ENCODE measurements at regions not wholly inside any gene's neighbourhood (a gene's known extent, or its start where the extent isn't known, plus 50 kb on each side); places are given as distances from the start of the nearest gene placed in this dataset.

- Histone ChIP-seq H3K4me3 (ENCODE audit: low read length) (no peak overlapping the region), H3K4me1 (ENCODE audit: control insufficient read depth in 2 of 2, insufficient read depth in 2 of 2, low read length in 2 of 2) (peaks cover 4 to 29% of the 10 kb centered on the region in 2 donors), H3K27me3 (ENCODE audit: control insufficient read depth in 2 of 2, insufficient read depth in 2 of 2, low read length in 2 of 2) (no peaks in the 10 kb centered on the region), H3K36me3 (ENCODE audit: control insufficient read depth in 2 of 3, insufficient read depth in 3 of 3, low read length in 3 of 3) (peaks cover 0 to 4% (median 0%) of the 10 kb centered on the region in 3 experiments), H3K27ac (ENCODE audit: low read depth, low read length) (no peak overlapping the region), H3K9me3 (ENCODE audit: control insufficient read depth in 2 of 3, low read length in 3 of 3) (peaks cover 0 to 6% (median 0%) of the 10 kb centered on the region in 3 experiments)
- Mint-ChIP-seq H3K9me3 (peaks cover 0 to 17% (median 6%) of the 10 kb centered on the region in 11 donors), H3K27me3 (no peaks in the 10 kb centered on the region), H3K4me1 (peaks cover 50 to 91% (median 85%) of the 10 kb centered on the region in 7 donors), H3K4me3 (peak overlapping the region in 4 of 10 donors; percentile 4 to 64 (median 46)), H3K36me3 (peaks cover 5 to 63% (median 58%) of the 10 kb centered on the region in 5 donors), H3K27ac (peak overlapping the region in 5 of 9 donors; percentile 6 to 58 (median 25))
- intact Hi-C loops (cut with micrococcal nuclease) = loop anchor here (2.0 kb wide), 1 partner anchor 30 kb away; no protein-coding TSS in a partner anchor
- POLR2A ChIA-PET = no interaction called here
- DNase-seq (no peak), ATAC-seq (no peak)
- CTCF ChIA-PET = interaction anchor here (1.7 kb wide), 1 partner anchor 410 kb away, joined by 4 read pairs; no protein-coding TSS in a partner anchor
Measured at GRCh38 chr14:89587136-89587420, 170.0 kb upstream of the FOXN3 start.

GRCh38 chr14:89586258-89587135, 169.5 kb upstream of the FOXN3 start:
- CTCF ChIA-PET = interaction anchor here (1.1 to 1.7 kb wide), 2 partner anchors 17 to 410 kb away, joined by 3 to 4 read pairs; no protein-coding TSS in a partner anchor
- Mint-ChIP-seq H3K36me3 (peaks cover 8 to 62% (median 58%) of the 10 kb centered on the region in 5 donors), H3K27ac (peak overlapping the region; percentile 6 to 88 (median 58)), H3K9me3 (peaks cover 0 to 13% (median 2%) of the 10 kb centered on the region in 11 donors), H3K4me3 (peak overlapping the region in 9 of 10 donors; percentile 6 to 67 (median 51)), H3K27me3 (no peaks in the 10 kb centered on the region), H3K4me1 (peaks cover 45 to 90% (median 84%) of the 10 kb centered on the region in 7 donors)
- Histone ChIP-seq H3K27ac (ENCODE audit: low read depth, low read length) (no peak overlapping the region), H3K36me3 (ENCODE audit: control insufficient read depth in 2 of 3, insufficient read depth in 3 of 3, low read length in 3 of 3) (peaks cover 0 to 4% (median 0%) of the 10 kb centered on the region in 3 experiments), H3K9me3 (ENCODE audit: control insufficient read depth in 2 of 3, low read length in 3 of 3) (peaks cover 0 to 6% (median 0%) of the 10 kb centered on the region in 3 experiments), H3K27me3 (ENCODE audit: control insufficient read depth in 2 of 2, insufficient read depth in 2 of 2, low read length in 2 of 2) (no peaks in the 10 kb centered on the region), H3K4me3 (ENCODE audit: low read length) (no peak overlapping the region), H3K4me1 (ENCODE audit: control insufficient read depth in 2 of 2, insufficient read depth in 2 of 2, low read length in 2 of 2) (peaks cover 4 to 29% of the 10 kb centered on the region in 2 donors)
- peak; percentile 81 for ATAC-seq
- POLR2A ChIA-PET = no interaction called here
- intact Hi-C loops (cut with micrococcal nuclease) = loop anchor here (2.0 kb wide), 1 partner anchor 30 kb away; no protein-coding TSS in a partner anchor
- DNase-seq = peak in 7 of 9 donors; percentile 38 to 67 (median 50)

- peaks cover 2 to 84% (median 79%) of the 10 kb centered on the region in 7 donors for H3K4me1 Mint-ChIP-seq
- peaks cover 0 to 3% (median 0%) of the 10 kb centered on the region in 11 donors for H3K9me3 Mint-ChIP-seq
- H3K36me3 Mint-ChIP-seq = peaks cover 5 to 46% (median 44%) of the 10 kb centered on the region in 5 donors
- H3K4me1 ChIP-seq (ENCODE audit: control insufficient read depth in 2 of 2, insufficient read depth in 2 of 2, low read length in 2 of 2) = no peaks in the 10 kb centered on the region
- no peak for ATAC-seq
- H3K27ac Mint-ChIP-seq = peak overlapping the region in 5 of 9 donors; percentile 11 to 88 (median 14)
- intact Hi-C loops (cut with micrococcal nuclease) = no loop called here
- DNase-seq = no peak
- H3K9me3 ChIP-seq (ENCODE audit: control insufficient read depth in 2 of 3, low read length in 3 of 3) = no peaks in the 10 kb centered on the region
- no peak overlapping the region for H3K4me3 ChIP-seq (ENCODE audit: low read length)
- no peaks in the 10 kb centered on the region for H3K27me3 Mint-ChIP-seq
- no peaks in the 10 kb centered on the region for H3K27me3 ChIP-seq (ENCODE audit: control insufficient read depth in 2 of 2, insufficient read depth in 2 of 2, low read length in 2 of 2)
- H3K36me3 ChIP-seq (ENCODE audit: control insufficient read depth in 2 of 3, insufficient read depth in 3 of 3, low read length in 3 of 3) = peaks cover 0 to 22% (median 5%) of the 10 kb centered on the region in 3 experiments
- H3K27ac ChIP-seq (ENCODE audit: low read depth, low read length) = no peak overlapping the region
- CTCF ChIA-PET = no interaction called here
- POLR2A ChIA-PET = no interaction called here
- peak overlapping the region in 2 of 10 donors; percentile 11 to 34 for H3K4me3 Mint-ChIP-seq
Measured at GRCh38 chr14:89578156-89578555, 161.1 kb upstream of the FOXN3 start.

GRCh38 chr14:89576960-89577359, 159.9 kb upstream of the FOXN3 start:
- intact Hi-C loops (cut with micrococcal nuclease) = no loop called here
- ATAC-seq (no peak), DNase-seq (no peak)
- ChIA-PET POLR2A (no interaction called here), CTCF (no interaction called here)
- H3K4me3 Mint-ChIP-seq = peak overlapping the region in 1 of 10 donors; percentile 27
- no peak overlapping the region for H3K27ac ChIP-seq (ENCODE audit: low read depth, low read length)
- H3K27ac Mint-ChIP-seq = peak overlapping the region in 2 of 9 donors; percentile 32 to 48
- no peaks in the 10 kb centered on the region for H3K27me3 ChIP-seq (ENCODE audit: control insufficient read depth in 2 of 2, insufficient read depth in 2 of 2, low read length in 2 of 2)
- H3K36me3 Mint-ChIP-seq = peaks cover 2 to 44% (median 37%) of the 10 kb centered on the region in 5 donors
- no peaks in the 10 kb centered on the region for H3K27me3 Mint-ChIP-seq
- H3K4me1 ChIP-seq (ENCODE audit: control insufficient read depth in 2 of 2, insufficient read depth in 2 of 2, low read length in 2 of 2) = no peaks in the 10 kb centered on the region
- no peaks in the 10 kb centered on the region for H3K9me3 Mint-ChIP-seq
- H3K36me3 ChIP-seq (ENCODE audit: control insufficient read depth in 2 of 3, insufficient read depth in 3 of 3, low read length in 3 of 3) = peaks cover 0 to 17% (median 5%) of the 10 kb centered on the region in 3 experiments
- H3K9me3 ChIP-seq (ENCODE audit: control insufficient read depth in 2 of 3, low read length in 3 of 3) = no peaks in the 10 kb centered on the region
- H3K4me1 Mint-ChIP-seq = peaks cover 2 to 84% (median 80%) of the 10 kb centered on the region in 7 donors
- no peak overlapping the region for H3K4me3 ChIP-seq (ENCODE audit: low read length)

GRCh38 chr14:89576145-89576927, 159.3 kb upstream of the FOXN3 start:
- Mint-ChIP-seq H3K9me3 (no peaks in the 10 kb centered on the region), H3K27ac (peak overlapping the region in 2 of 9 donors; percentile 32 to 48), H3K4me3 (peak overlapping the region in 3 of 10 donors; percentile 20 to 53 (median 27)), H3K4me1 (peaks cover 2 to 85% (median 77%) of the 10 kb centered on the region in 7 donors), H3K27me3 (no peaks in the 10 kb centered on the region), H3K36me3 (peaks cover 0 to 38% (median 30%) of the 10 kb centered on the region in 5 donors)
- intact Hi-C loops (cut with micrococcal nuclease) = no loop called here
- Histone ChIP-seq H3K27me3 (ENCODE audit: control insufficient read depth in 2 of 2, insufficient read depth in 2 of 2, low read length in 2 of 2) (no peaks in the 10 kb centered on the region), H3K36me3 (ENCODE audit: control insufficient read depth in 2 of 3, insufficient read depth in 3 of 3, low read length in 3 of 3) (peaks cover 0 to 17% (median 5%) of the 10 kb centered on the region in 3 experiments), H3K27ac (ENCODE audit: low read depth, low read length) (no peak overlapping the region), H3K9me3 (ENCODE audit: control insufficient read depth in 2 of 3, low read length in 3 of 3) (no peaks in the 10 kb centered on the region), H3K4me3 (ENCODE audit: low read length) (no peak overlapping the region), H3K4me1 (ENCODE audit: control insufficient read depth in 2 of 2, insufficient read depth in 2 of 2, low read length in 2 of 2) (peaks cover 0 to 5% of the 10 kb centered on the region in 2 donors)
- no peak for DNase-seq
- ChIA-PET POLR2A (no interaction called here), CTCF (no interaction called here)
- ATAC-seq = no peak

GRCh38 chr14:89575386-89576061, 158.5 kb upstream of the FOXN3 start:
- ATAC-seq (no peak), DNase-seq (no peak)
- POLR2A ChIA-PET = no interaction called here
- H3K27me3 ChIP-seq (ENCODE audit: control insufficient read depth in 2 of 2, insufficient read depth in 2 of 2, low read length in 2 of 2) = no peaks in the 10 kb centered on the region
- peaks cover 0 to 10% (median 5%) of the 10 kb centered on the region in 3 experiments for H3K36me3 ChIP-seq (ENCODE audit: control insufficient read depth in 2 of 3, insufficient read depth in 3 of 3, low read length in 3 of 3)
- peak overlapping the region in 2 of 9 donors; percentile 51 to 63 for H3K27ac Mint-ChIP-seq
- CTCF ChIA-PET = no interaction called here
- intact Hi-C loops (cut with micrococcal nuclease) = no loop called here
- H3K4me3 ChIP-seq (ENCODE audit: low read length) = no peak overlapping the region
- H3K36me3 Mint-ChIP-seq = peaks cover 0 to 40% (median 30%) of the 10 kb centered on the region in 5 donors
- H3K27ac ChIP-seq (ENCODE audit: low read depth, low read length) = no peak overlapping the region
- peaks cover 2 to 90% (median 80%) of the 10 kb centered on the region in 7 donors for H3K4me1 Mint-ChIP-seq
- peaks cover 0 to 8% of the 10 kb centered on the region in 2 donors for H3K4me1 ChIP-seq (ENCODE audit: control insufficient read depth in 2 of 2, insufficient read depth in 2 of 2, low read length in 2 of 2)
- no peaks in the 10 kb centered on the region for H3K9me3 Mint-ChIP-seq
- H3K4me3 Mint-ChIP-seq = peak overlapping the region in 3 of 10 donors; percentile 2 to 70 (median 36)
- no peaks in the 10 kb centered on the region for H3K27me3 Mint-ChIP-seq
- H3K9me3 ChIP-seq (ENCODE audit: control insufficient read depth in 2 of 3, low read length in 3 of 3) = no peaks in the 10 kb centered on the region

Measured in naive thymus-derived CD4-positive, alpha-beta T cell (primary cell).